ENCODE measurements at regions not wholly inside any gene's neighbourhood (a gene's known extent, or its start where the extent isn't known, plus 50 kb on each side); places are given as distances from the start of the nearest gene placed in this dataset.

GRCh38 chr1:234732260-234732659 lies 122.3 kb upstream of the IRF2BP2 start:
- TF ChIP-seq CTCF (IDR thresholded peaks at IDR 0.05; ENCODE audit: low read length) (no peak), EZH2 (IDR thresholded peaks at IDR 0.05; ENCODE audit: borderline replicate concordance, low read length) (no peak)
